HL-60 (cell line): ENCODE measurements at regions not wholly inside any gene's neighbourhood (a gene's known extent, or its start where the extent isn't known, plus 50 kb on each side); places are given as distances from the start of the nearest gene placed in this dataset.
"Not testable (repeated sequence)": the region's sequence is repeated elsewhere in the genome, so short reads cannot be mapped to it uniquely, and the experiment has no call there.

ENCODE experiments used
- DNase-seq, 2 experiments: peaks; one replicate each; pipeline ENCODE4 v3.0.0-alpha.2; 2010 to 2020; ENCODE audit warnings: low read depth in 1 of 2, low spot score in 1 of 2
- H3K27ac ChIP-seq: fragments of 250-450 bp; sonication (Bioruptor Pico); replicated peaks from 2 replicates; pipeline ENCODE4 v1.5.1; 2020; ENCODE audit warnings: mild to moderate bottlenecking, moderate library complexity
- H3K27me3 ChIP-seq: fragments of 250-450 bp; sonication (Bioruptor Pico); 2 replicates; pipeline ENCODE4 v1.5.1; 2021; ENCODE audit warnings: mild to moderate bottlenecking, moderate library complexity; ENCODE audit not compliant: insufficient read depth, poor library complexity, severe bottlenecking
- H3K4me3 ChIP-seq: replicated peaks from 2 replicates; pipeline ENCODE4 v1.5.1; 2011; ENCODE audit warnings: mild to moderate bottlenecking, control low read depth, low read length; ENCODE audit not compliant: insufficient read depth
- GABPA ChIP-seq: IDR thresholded peaks from 2 replicates; pipeline ENCODE4 v1.6.1; 2012; ENCODE audit warnings: low read depth
- POLR2AphosphoS5 ChIP-seq: IDR thresholded peaks from 2 replicates; pipeline ENCODE4 v1.6.1; 2012; ENCODE audit warnings: low read depth
- SPI1 ChIP-seq: IDR thresholded peaks from 2 replicates; pipeline ENCODE4 v1.6.1; 2012; ENCODE audit warnings: low read depth, mild to moderate bottlenecking, borderline replicate concordance
- TF ChIP-seq, protein P1 (sequence below): IDR thresholded peaks from 2 replicates; pipeline ENCODE4 v1.6.1; 2012; ENCODE audit warnings: low read depth; ENCODE audit not compliant: insufficient replicate concordance
- TF ChIP-seq, protein P2 (sequence below): IDR thresholded peaks from one replicate; pipeline ENCODE4 v1.5.1; 2011; ENCODE audit warnings: low read length, control low read depth, inconsistent platforms; ENCODE audit not compliant: insufficient read depth

DNA sequence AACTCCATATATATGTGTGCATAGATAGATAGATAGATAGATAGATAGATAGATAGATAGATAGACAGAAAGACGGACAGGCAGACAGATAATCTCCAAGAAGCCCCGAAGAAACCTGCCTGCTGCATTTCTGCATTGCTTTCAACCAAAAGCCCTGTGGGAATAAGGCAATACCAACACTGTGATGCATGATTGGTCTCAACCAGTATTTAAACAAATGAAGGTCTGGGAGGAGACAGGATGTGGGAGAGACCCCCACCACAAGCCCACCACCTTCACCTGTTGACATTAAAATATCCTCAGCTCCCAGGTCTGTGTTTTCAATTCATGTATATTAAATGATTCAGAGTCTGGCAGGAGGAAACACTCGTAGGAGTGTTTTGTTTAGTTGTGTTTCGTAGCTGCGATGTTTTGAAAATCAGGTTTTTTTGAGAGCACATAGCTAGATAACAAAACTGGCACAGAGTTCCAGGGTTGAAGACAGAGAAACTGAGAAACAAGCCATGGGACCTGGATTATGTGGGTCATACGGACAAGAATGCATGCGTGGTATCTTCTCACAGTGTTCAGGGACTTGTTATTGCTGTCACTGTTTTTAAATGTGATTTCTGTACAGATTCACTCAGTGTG lies 200.7 kb upstream of the AHR start:
- no peak overlapping the region for H3K4me3 ChIP-seq
- H3K27me3 ChIP-seq = no peaks in the 10 kb centered on the region
- DNase-seq = no peak
- TF ChIP-seq POLR2AphosphoS5 = no peak
- no peak for TF ChIP-seq GABPA
- TF ChIP-seq, protein P1, sequence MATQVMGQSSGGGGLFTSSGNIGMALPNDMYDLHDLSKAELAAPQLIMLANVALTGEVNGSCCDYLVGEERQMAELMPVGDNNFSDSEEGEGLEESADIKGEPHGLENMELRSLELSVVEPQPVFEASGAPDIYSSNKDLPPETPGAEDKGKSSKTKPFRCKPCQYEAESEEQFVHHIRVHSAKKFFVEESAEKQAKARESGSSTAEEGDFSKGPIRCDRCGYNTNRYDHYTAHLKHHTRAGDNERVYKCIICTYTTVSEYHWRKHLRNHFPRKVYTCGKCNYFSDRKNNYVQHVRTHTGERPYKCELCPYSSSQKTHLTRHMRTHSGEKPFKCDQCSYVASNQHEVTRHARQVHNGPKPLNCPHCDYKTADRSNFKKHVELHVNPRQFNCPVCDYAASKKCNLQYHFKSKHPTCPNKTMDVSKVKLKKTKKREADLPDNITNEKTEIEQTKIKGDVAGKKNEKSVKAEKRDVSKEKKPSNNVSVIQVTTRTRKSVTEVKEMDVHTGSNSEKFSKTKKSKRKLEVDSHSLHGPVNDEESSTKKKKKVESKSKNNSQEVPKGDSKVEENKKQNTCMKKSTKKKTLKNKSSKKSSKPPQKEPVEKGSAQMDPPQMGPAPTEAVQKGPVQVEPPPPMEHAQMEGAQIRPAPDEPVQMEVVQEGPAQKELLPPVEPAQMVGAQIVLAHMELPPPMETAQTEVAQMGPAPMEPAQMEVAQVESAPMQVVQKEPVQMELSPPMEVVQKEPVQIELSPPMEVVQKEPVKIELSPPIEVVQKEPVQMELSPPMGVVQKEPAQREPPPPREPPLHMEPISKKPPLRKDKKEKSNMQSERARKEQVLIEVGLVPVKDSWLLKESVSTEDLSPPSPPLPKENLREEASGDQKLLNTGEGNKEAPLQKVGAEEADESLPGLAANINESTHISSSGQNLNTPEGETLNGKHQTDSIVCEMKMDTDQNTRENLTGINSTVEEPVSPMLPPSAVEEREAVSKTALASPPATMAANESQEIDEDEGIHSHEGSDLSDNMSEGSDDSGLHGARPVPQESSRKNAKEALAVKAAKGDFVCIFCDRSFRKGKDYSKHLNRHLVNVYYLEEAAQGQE = no peak
- TF ChIP-seq, protein P2, sequence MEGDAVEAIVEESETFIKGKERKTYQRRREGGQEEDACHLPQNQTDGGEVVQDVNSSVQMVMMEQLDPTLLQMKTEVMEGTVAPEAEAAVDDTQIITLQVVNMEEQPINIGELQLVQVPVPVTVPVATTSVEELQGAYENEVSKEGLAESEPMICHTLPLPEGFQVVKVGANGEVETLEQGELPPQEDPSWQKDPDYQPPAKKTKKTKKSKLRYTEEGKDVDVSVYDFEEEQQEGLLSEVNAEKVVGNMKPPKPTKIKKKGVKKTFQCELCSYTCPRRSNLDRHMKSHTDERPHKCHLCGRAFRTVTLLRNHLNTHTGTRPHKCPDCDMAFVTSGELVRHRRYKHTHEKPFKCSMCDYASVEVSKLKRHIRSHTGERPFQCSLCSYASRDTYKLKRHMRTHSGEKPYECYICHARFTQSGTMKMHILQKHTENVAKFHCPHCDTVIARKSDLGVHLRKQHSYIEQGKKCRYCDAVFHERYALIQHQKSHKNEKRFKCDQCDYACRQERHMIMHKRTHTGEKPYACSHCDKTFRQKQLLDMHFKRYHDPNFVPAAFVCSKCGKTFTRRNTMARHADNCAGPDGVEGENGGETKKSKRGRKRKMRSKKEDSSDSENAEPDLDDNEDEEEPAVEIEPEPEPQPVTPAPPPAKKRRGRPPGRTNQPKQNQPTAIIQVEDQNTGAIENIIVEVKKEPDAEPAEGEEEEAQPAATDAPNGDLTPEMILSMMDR = no peak
- TF ChIP-seq SPI1 = no peak
- no peak overlapping the region for H3K27ac ChIP-seq

DNA sequence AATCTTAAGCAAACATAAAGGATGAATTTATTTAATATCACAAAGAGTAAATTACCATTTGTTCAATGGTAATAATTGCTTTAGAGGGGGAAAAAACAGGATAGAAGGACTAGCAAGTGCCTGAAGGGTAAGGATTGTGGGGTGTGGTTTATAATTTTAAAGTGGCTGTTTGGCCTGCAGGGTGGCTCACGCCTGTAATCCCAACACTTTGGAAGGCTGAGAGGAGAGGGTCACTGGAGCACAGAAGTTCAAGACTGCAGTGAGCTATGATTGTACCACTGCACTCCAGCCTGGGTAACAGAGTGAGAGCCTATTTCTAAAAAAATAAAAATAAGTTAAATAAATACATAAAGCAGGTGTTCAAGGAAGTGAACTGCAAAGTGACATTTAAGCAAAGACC lies 199.9 kb upstream of the AHR start:
- H3K27me3 ChIP-seq = no peaks in the 10 kb centered on the region
- no peak overlapping the region for H3K4me3 ChIP-seq
- no peak overlapping the region for H3K27ac ChIP-seq
- no peak for TF ChIP-seq POLR2AphosphoS5
- no peak for TF ChIP-seq GABPA
- TF ChIP-seq, protein P1 = no peak
- DNase-seq = no peak

DNA sequence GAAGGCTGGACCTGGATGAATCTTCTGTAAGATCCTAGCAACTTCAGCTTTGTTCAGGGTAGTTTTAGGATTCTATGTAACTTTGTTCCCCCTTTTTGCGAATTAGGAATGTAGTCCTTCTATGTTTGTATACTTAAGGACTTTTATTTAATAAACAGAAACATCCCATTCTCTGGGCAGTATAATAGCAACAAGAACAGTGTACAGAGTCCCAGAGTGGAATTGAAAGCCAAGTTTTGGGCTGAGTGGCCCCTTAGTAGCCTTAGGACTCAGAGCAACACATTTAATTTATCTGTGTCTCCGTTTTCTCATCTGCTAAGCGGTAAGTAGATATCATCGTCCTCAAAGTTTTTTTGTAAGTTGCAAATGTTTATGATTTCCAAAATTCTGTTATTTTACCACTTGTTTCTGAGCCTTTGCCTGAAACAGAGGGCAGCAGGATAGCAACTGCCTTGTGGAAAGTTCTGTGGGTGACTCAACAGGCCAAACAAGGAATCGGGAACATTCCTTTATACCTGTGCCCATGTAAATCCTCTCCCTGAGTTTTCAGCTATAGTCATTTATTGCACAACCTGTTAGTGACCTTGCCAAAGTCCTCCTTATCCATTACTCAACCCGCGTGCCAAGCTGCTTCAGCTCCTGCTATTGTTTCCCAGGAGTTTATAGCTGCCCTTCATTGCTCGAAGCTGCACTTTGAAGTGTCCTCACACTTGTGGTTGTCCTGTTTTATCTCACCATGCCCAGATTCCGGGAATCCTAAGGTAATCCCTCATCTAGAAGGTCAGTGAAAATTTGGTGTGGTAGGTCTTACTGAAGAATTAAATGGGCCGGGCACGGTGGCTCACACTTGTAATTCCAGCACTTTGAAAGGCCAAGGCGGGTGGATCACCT lies 199.1 kb upstream of the AHR start:
- TF ChIP-seq SPI1 = no peak
- TF ChIP-seq POLR2AphosphoS5 = no peak
- TF ChIP-seq, protein P2 = no peak
- TF ChIP-seq, protein P1 = no peak
- no peak for TF ChIP-seq GABPA
- no peak overlapping the region for H3K27ac ChIP-seq
- no peak overlapping the region for H3K4me3 ChIP-seq
- no peak for DNase-seq
- H3K27me3 ChIP-seq = no peaks in the 10 kb centered on the region

DNA sequence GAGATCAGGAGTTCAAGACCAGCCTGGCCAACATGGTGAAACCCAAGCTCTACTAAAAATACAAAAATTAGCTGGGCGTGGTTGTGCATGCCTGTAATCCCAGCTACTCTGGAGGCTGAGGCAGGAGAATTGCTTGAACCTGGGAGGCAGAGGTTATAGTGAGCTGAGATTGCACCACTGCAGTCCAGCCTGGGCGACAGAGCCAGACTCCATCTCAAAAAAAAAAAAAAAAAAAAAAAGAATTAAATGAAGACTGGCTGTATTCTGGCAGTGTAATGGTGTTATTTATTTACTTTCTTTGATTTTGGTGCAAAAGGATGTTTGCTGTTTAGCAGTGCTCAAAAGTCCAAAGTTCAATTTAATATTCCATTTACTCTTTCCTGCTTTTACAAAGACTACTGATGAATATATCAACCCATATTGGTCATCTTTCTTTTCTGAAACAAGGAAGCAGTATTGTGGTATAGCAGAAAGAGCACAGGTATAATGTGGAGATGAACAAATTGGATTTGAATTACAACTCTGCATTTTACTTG lies 198.4 kb upstream of the AHR start:
- H3K4me3 ChIP-seq, H3K27ac ChIP-seq, H3K27me3 ChIP-seq, DNase-seq: not testable (repeated sequence)
